Dendritic cell treated with granulocyte-macrophage colony-stimulating factor and Interleukin-4, amounts not matched to agents 40 ng/mL and 50 ng/mL, for 4 days (primary cell): ENCODE measurements at regions not wholly inside any gene's neighbourhood (a gene's known extent, or its start where the extent isn't known, plus 50 kb on each side); places are given as distances from the start of the nearest gene placed in this dataset.

Source experiments
- H3K27ac Mint-ChIP-seq: one replicate; pipeline ENCODE4 v1.8.0; 2022; ENCODE audit warnings: mild to moderate bottlenecking, mixed read lengths
- H3K27me3 Mint-ChIP-seq: one replicate; pipeline ENCODE4 v1.8.0; 2022; ENCODE audit warnings: mild to moderate bottlenecking, mixed read lengths
- H3K36me3 Mint-ChIP-seq: one replicate; pipeline ENCODE4 v1.8.0; 2022; ENCODE audit warnings: low read depth, mixed read lengths
- H3K4me1 Mint-ChIP-seq: one replicate; pipeline ENCODE4 v1.8.0; 2022; ENCODE audit warnings: low read depth, mixed read lengths
- H3K4me3 Mint-ChIP-seq: one replicate; pipeline ENCODE4 v1.8.0; 2022; ENCODE audit warnings: mild to moderate bottlenecking, moderate library complexity, mixed read lengths
- H3K9me3 Mint-ChIP-seq: one replicate; pipeline ENCODE4 v1.8.0; 2022; ENCODE audit warnings: mixed read lengths
- intact Hi-C: fragments of 100-400 bp; cut with micrococcal nuclease; formaldehyde crosslinking; loops from one replicate; pipeline ENCODE4 v1.15.0; 2022

GRCh38 chr12:89762498-89763170 is 54.0 kb upstream of the ATP2B1 start:
- Mint-ChIP-seq H3K27ac (peak overlapping the region; percentile 65), H3K4me1 (peaks cover 23% of the 10 kb centered on the region)
- intact Hi-C loops = no loop called here

DNA sequence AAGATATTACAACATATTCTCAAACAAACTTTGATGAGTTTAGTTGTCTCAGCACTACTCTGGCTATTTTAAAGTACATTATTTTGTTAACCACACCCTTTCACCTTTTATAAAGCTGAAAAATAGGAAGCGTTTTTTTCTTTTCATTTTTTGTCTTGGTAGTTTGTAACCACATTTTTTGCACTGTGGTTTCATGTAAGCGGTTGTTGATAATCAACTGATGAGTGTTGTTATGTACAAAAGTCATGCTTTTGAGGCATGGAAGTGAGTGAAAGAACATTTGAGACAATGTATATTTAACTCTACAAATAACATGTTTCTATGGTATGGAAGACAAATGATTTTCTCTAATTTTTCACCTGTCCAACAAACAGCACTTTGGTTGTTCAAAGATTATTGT is 52.1 kb upstream of the ATP2B1 start:
- H3K27me3 Mint-ChIP-seq = no peaks in the 10 kb centered on the region
- peaks cover 42% of the 10 kb centered on the region for H3K4me1 Mint-ChIP-seq
- H3K4me3 Mint-ChIP-seq = no peak overlapping the region

More at GRCh38 chr12:89762498-89763170, 54.0 kb upstream of the ATP2B1 start:
- H3K27me3 Mint-ChIP-seq = no peaks in the 10 kb centered on the region
- H3K4me3 Mint-ChIP-seq = no peak overlapping the region
- no peaks in the 10 kb centered on the region for H3K36me3 Mint-ChIP-seq
- no peaks in the 10 kb centered on the region for H3K9me3 Mint-ChIP-seq

More for the DNA sequence above, 52.1 kb upstream of the ATP2B1 start:
- no peaks in the 10 kb centered on the region for H3K36me3 Mint-ChIP-seq
- peak overlapping the region; percentile 10 for H3K27ac Mint-ChIP-seq
- intact Hi-C loops = no loop called here
- no peaks in the 10 kb centered on the region for H3K9me3 Mint-ChIP-seq
